ENCODE measurements at regions not wholly inside any gene's neighbourhood (a gene's known extent, or its start where the extent isn't known, plus 50 kb on each side); places are given as distances from the start of the nearest gene placed in this dataset.

DNA sequence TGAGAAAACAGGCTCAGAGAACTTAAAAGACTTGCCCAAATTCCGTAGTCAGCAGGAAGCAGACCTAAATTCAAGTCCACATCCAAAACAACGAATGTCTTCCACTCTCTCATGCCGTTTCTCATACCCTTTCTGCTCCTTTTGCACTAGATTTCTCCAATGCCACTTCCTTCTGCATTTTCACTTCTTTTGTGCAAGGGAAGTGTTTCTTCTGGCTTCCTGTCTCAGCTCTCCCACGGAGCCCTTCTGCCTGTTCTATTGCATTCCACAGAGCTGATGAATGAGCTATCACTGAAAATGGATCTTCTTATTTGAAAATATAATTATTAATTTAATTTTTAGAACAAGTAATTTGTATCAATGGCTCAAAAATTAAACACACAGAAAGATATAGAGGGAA, 56.1 kb upstream of the STK24 start:
- peak; percentile 25 for DNase-seq (ENCODE audit: low spot score)

DNA sequence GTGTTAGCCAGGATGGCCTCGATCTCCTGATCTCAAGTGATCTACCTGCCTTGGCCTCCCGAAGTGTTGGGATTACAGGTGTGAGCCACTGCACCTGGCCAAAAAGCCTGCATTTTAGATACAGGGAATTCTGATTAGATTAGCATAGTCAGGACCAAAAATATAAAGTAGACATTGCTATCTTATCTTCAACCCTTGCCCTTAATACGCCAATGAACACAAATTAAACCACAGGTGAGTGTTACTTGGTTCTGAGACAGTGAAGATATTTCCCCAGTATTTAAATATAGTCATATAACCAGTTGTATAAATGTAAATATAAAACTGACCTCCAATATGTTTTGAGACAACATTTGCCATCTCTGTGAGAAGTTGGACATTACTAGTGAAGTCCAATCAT, 52.1 kb upstream of the STK24 start:
- no peak for DNase-seq (ENCODE audit: low spot score)

Data from kidney tubule cell (primary cell).